Liver (tissue), 3 donors: ENCODE measurements at regions not wholly inside any gene's neighbourhood (a gene's known extent, or its start where the extent isn't known, plus 50 kb on each side); places are given as distances from the start of the nearest gene placed in this dataset.

ENCODE experiments used
- ATF3 ChIP-seq: IDR thresholded peaks from 2 replicates; pipeline ENCODE4 v1.6.1; 2016; ENCODE audit warnings: antibody characterized with exemption
- CTCF ChIP-seq: fragments of 150-350 bp; IDR thresholded peaks from 2 replicates; pipeline ENCODE4 v1.5.1; 2017; ENCODE audit warnings: improper control_type of control experiment, low read depth, low read length; ENCODE audit not compliant: missing input control
- RAD21 ChIP-seq, 2 donors: IDR thresholded peaks; 2 replicates each; pipeline ENCODE4 v1.6.1; 2016; ENCODE audit warnings: antibody characterized with exemption in 2 of 2, mild to moderate bottlenecking in 2 of 2
- TF ChIP-seq, protein P1 (sequence below): IDR thresholded peaks from 2 replicates; pipeline ENCODE4 v1.6.1; 2016; ENCODE audit warnings: antibody characterized with exemption, mild to moderate bottlenecking
- TF ChIP-seq, protein P2 (sequence below): IDR thresholded peaks from 2 replicates; pipeline ENCODE4 v1.6.1; 2016; ENCODE audit warnings: antibody characterized with exemption
- donor health status: healthy.
- donor health status: healthy.

DNA sequence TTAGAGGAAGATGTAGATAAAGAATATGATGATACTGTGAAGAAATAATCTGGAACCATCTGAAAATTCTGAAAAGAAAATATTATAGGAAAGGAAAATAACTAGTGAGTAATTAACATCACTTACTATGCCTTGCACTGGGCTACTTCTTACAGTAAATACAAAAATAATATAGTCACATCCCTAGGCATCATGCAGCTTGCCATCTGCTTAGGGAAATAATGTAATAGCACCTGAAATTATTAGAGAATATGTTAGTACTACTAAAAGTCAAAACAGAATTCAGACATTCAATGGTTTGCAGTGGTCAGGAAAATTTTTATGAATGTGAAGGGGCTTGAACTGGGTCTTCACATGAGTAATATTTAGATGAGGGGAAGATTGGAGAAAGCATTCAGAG lies 272.2 kb upstream of the EMCN start:
- TF ChIP-seq CTCF (no peak), ATF3 (no peak), RAD21 (IDR thresholded peaks at IDR 0.05) (no peak)
- TF ChIP-seq, protein P1, sequence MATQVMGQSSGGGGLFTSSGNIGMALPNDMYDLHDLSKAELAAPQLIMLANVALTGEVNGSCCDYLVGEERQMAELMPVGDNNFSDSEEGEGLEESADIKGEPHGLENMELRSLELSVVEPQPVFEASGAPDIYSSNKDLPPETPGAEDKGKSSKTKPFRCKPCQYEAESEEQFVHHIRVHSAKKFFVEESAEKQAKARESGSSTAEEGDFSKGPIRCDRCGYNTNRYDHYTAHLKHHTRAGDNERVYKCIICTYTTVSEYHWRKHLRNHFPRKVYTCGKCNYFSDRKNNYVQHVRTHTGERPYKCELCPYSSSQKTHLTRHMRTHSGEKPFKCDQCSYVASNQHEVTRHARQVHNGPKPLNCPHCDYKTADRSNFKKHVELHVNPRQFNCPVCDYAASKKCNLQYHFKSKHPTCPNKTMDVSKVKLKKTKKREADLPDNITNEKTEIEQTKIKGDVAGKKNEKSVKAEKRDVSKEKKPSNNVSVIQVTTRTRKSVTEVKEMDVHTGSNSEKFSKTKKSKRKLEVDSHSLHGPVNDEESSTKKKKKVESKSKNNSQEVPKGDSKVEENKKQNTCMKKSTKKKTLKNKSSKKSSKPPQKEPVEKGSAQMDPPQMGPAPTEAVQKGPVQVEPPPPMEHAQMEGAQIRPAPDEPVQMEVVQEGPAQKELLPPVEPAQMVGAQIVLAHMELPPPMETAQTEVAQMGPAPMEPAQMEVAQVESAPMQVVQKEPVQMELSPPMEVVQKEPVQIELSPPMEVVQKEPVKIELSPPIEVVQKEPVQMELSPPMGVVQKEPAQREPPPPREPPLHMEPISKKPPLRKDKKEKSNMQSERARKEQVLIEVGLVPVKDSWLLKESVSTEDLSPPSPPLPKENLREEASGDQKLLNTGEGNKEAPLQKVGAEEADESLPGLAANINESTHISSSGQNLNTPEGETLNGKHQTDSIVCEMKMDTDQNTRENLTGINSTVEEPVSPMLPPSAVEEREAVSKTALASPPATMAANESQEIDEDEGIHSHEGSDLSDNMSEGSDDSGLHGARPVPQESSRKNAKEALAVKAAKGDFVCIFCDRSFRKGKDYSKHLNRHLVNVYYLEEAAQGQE, result no peak
- TF ChIP-seq, protein P2, sequence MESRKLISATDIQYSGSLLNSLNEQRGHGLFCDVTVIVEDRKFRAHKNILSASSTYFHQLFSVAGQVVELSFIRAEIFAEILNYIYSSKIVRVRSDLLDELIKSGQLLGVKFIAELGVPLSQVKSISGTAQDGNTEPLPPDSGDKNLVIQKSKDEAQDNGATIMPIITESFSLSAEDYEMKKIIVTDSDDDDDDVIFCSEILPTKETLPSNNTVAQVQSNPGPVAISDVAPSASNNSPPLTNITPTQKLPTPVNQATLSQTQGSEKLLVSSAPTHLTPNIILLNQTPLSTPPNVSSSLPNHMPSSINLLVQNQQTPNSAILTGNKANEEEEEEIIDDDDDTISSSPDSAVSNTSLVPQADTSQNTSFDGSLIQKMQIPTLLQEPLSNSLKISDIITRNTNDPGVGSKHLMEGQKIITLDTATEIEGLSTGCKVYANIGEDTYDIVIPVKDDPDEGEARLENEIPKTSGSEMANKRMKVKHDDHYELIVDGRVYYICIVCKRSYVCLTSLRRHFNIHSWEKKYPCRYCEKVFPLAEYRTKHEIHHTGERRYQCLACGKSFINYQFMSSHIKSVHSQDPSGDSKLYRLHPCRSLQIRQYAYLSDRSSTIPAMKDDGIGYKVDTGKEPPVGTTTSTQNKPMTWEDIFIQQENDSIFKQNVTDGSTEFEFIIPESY, result no peak
